HG03575 (cell line): ENCODE measurements at regions not wholly inside any gene's neighbourhood (a gene's known extent, or its start where the extent isn't known, plus 50 kb on each side); places are given as distances from the start of the nearest gene placed in this dataset.
"Not testable (repeated sequence)": the region's sequence is repeated elsewhere in the genome, so short reads cannot be mapped to it uniquely, and the experiment has no call there.

Source experiments
- ATAC-seq: cut with Tn5 transposase; IDR thresholded peaks from one replicate; pipeline ENCODE4 v1.9.1; 2021; ENCODE audit not compliant: unreplicated experiment, insufficient number of reproducible peaks, low FRiP score; ENCODE audit errors: extremely low read depth

- no peak for ATAC-seq
Observed at GRCh38 chr2:146720170-146720569, 1124.7 kb upstream of the ACVR2A start.

DNA sequence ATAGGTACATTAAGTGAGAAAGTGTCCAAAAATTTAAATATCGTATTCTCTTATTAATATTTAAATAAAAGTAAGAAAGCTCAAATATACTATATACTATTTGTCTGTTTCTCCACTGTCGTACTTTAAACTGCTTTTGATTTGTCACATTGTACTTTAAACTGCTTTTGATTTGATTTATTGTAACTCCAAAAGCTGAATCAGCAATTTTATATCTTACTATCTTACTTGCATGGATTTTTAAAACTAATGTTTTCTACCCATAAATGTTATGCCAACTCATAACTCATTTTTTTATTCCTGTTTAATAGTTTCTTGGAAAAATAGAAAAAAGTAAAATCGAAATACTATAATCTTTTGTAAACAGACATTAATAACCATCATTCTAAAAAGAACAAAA, 1128.2 kb upstream of the ACVR2A start:
- no peak for ATAC-seq

- ATAC-seq = no peak
Observed at GRCh38 chr2:146709004-146709403, 1135.8 kb upstream of the ACVR2A start.

DNA sequence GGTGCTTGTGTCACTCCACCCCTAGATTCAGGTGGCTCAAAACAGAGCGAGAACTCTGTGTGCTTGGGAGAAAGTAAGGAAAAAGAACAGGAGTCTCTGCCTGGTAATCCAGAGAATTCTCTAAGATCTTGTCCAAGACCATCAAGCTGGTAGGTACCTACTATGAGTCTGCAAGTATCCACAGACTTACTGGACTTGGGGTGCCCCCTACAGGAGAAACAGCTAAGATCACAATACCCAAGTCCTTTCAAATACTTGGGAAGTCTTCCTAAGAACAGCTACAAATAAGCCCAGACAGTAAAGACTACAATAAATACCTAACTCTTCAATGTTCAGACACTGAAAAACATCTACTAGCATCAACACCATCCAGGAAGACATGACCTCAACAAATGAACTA, 1143.6 kb upstream of the ACVR2A start:
- no peak for ATAC-seq

DNA sequence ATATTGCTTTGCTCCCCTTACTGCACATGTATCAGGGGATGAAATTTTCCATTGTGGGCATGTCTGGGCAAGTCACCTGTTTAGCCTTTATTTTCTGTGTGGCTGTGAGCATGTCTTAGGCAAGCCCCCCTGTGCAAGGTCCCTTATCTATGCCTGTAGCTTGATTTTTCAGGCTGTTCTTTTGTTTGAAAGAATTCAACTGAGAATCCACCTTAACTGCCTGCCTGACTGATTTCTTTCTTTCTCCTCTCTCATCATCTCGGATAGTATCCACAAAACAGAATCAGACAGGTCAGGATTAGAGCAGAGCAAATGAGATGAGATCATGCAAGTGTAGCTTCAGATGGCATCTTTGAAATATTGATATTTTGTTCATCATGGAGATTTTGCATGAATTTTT, 1147.5 kb upstream of the ACVR2A start:
- no peak for ATAC-seq

DNA sequence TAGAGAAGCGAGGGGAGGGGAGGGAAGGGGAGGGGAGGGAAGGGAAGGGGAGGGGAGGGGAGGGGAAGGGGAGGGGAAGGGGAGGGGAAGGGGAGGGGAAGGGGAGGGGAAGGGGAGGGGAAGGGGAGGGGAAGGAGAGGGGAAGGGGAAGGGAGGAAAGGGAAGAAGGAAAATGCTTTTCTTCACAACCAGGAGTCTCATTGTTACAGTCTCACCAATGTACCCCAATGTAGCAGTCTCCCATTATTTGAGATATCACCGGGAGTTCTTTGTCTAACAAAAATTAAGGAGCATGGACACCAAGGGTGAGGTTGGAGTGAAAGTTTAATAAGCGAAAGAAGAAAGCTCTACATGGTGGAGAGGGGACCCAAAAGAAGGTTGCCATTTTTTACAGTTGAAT, 1148.0 kb upstream of the ACVR2A start:
- ATAC-seq = not testable (repeated sequence)

- no peak for ATAC-seq
Observed at GRCh38 chr2:146681991-146682390, 1162.8 kb upstream of the ACVR2A start.

DNA sequence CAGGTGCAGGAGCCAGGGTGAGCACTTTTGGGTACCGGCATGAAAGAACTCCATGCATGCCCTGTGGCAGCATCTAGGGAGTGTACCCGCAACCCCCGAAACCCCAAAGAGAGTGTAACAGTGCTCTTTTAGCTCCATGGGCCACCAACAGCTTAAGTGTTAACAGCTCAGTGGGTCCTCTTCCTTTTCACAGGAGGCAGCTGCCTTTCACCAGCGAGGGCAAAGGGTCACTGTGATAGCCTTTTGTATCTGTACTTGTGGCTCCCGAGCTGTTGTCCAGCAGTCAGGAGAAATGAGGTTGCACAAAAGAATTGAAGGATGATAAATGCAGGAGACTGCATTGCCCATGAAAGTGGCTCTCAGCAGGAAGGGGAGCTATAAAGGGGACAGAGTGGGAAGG, 1166.3 kb upstream of the ACVR2A start:
- ATAC-seq = no peak

- ATAC-seq = no peak
Observed at GRCh38 chr2:146677280-146677679, 1167.5 kb upstream of the ACVR2A start.

DNA sequence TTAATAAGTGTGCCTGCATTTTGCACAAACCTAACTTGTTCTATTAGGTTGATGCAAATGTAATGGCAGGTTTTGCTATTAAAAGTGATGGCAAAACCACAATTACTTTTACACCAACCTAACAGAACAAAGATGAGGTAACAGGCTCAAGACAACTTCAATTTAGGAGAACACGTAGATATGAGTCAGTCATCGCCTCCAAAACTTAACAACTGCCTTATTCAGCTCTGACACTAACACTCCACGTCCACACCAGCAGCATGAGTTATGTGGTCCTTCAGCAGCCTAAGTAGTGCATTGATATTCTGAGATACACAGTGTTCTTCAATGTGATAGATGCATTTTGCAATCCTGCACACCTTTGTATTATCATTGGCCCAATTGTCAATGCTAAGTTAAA, 1175.1 kb upstream of the ACVR2A start:
- no peak for ATAC-seq

GRCh38 chr2:146666340-146666739, 1178.5 kb upstream of the ACVR2A start:
- ATAC-seq = no peak

DNA sequence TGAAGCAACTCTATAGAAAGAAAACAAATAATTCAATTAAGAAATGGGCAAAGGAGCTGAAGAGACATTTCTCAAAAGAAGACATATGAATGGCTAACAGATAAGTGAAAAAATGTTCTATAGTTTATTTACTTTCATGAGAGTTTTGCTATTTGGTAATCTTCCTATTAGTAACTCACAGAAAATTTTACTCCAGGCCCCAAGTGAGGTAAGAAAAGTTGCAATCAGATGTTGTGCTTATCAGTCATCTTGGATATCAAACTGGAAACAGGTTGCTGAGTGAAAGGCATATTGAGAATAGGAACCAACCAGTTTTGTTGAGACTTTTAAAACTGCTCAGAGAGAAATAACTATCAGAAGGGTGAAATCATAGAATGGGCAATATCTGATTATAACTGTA, 1179.0 kb upstream of the ACVR2A start:
- no peak for ATAC-seq

DNA sequence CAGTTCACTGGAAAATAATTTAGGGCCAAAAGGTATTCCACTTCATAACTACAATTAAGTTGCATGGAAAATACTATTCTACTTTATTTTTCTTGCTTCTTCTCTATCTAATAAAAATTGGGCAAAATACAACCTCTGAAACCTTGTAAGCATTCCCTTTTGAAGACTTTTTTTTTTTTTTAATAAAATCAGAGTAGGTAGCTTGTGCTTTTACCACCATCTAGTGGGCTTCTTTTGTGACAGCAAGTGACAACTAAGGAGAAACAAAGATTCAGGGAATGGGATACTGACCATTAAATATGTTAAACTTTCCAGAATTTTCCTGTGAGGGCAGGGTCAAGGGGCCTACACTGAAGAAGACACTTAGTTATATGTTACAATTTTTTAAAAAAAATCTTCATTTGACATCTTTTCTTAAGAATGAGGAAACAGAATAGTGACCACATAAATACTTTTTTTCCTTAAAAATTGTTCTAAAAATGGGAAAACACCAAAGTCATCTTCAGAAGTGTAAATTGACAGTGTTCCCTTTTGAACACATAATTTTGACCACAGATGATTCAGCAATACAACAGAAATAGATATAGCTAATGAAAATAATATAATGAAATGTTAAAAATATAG, 1183.2 kb upstream of the ACVR2A start:
- ATAC-seq = no peak

- ATAC-seq = no peak
Observed at GRCh38 chr2:146659976-146660375, 1184.9 kb upstream of the ACVR2A start.

DNA sequence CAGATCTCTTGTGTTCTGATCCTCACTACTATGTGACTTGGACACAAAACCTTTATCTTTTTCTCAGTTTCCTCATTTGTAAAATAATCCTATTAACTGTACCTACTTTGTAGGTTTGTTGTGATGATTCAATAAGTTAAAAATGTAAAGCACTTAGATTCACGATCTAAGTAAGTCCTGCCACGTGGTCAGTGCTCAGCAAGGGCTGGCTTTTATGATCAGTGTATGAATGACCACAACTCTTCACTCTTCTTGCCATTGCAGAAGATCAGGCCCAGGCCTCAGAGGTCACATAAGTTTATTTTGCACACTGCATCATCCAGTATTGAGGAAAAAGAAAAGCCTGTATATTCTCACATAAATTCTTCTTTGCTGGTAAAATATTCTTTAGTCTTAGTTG, 1192.5 kb upstream of the ACVR2A start:
- ATAC-seq = no peak

GRCh38 chr2:146651361-146651760, 1193.5 kb upstream of the ACVR2A start:
- ATAC-seq = no peak

GRCh38 chr2:146642066-146642465, 1202.8 kb upstream of the ACVR2A start:
- no peak for ATAC-seq

GRCh38 chr2:146634230-146635097, 1210.4 kb upstream of the ACVR2A start:
- no peak for ATAC-seq

DNA sequence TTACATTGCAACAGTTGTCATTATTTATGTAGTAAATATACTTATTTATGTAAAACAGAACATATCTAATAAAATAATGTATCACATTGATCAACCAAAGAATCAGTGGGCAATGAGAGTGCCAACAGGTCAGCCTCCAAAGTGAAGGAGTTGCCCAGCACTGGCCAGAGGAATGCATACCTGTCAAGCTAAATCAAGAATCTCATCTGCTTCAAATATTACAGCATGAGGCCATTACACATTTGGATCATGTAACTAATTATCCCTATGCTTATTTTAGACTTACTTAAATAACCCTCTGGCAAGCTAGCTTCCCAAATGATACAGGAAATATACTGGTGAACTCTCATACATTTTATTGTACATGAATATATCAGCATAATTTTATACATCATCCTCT, 1211.7 kb upstream of the ACVR2A start:
- no peak for ATAC-seq

- no peak for ATAC-seq
Observed at GRCh38 chr2:146632707-146633106, 1212.1 kb upstream of the ACVR2A start.
